NCI-H2171 treated with DMSO at 0.1 percent for 48 hours (cell line): ENCODE measurements at regions not wholly inside any gene's neighbourhood (a gene's known extent, or its start where the extent isn't known, plus 50 kb on each side); places are given as distances from the start of the nearest gene placed in this dataset.

Experiments used
- DNase-seq: peaks from one replicate; lab custom pipeline; 2025; lab: John Stamatoyannopoulos, UW

DNA sequence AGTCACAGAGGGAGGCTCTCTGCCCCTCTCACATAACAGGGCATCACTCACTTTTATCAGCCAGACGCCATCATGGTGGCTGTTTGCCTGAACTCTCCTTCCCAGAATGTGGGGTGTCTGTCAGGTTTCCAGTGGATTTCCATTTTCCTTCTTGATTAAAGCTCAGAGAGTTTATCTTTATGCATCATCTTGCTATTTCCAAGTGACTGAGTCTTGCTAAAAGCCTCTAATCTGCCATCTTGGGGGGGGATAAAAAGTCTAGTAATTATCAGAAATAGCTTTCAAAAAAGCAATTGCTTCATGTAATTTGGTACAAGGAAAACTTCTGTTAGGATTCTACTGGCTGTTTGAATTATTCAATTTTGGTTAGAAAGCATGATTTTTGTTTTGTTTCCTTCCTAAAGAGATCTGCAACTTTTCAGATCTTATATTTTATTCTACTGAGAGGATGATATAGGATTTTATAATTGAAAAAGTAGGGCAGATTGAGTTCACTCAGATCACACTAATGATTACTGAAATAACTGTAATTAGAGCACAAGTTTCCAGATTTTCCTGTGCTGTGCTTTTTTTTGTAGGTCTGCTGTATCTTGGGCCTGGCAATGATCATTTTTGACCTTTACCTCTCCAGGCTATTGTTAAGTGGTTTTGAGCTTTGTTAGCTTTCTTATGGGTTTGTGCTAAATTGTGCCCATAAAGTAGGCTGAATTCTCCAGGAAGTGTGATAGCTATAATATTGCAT, 661.5 kb downstream of the TLE4 start:
- no peak for DNase-seq

DNA sequence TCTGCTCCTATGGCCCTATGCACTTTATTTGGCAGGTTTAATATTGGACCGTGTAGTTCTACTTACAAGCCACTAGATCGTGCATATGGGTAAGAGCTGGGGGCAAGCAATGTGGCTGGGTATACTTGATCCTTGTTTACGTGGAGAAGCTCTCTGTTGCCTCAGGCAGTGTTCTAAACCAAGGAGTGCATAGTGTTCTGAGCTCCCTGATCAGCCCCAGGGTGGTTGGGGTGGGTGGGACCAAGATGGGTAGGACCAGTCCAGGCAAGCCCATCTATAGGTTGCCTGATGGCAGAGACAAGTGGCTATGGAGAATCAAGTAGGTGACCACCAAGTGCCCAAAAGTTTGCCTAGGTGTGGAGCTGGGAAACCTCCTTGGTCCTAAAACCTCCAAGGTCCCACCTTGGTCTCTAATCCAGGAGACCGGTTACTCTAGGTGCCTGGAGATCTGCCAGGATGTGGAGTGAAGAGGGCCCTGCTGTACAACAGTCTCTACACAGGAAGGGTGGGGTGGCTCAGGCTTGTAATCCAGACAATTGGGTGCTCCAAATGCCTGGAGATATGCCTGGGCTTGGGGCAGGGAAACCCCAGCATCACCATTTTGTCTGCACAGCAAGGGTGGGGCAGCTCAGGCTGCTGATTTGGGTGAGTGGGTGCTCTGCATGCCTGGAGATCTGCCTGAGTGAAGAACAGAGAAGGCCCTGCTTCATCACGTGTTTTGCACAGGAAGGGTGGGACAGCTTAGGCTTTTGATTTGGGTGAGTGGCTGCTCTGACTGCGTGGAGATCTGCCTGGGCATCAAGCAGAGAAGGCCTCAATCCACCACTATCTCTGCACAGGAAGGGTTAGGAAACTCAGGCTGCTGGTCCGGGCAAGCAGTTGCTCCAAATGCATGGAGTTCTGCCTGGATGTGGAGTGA, 659.8 kb downstream of the TLE4 start:
- no peak for DNase-seq

DNA sequence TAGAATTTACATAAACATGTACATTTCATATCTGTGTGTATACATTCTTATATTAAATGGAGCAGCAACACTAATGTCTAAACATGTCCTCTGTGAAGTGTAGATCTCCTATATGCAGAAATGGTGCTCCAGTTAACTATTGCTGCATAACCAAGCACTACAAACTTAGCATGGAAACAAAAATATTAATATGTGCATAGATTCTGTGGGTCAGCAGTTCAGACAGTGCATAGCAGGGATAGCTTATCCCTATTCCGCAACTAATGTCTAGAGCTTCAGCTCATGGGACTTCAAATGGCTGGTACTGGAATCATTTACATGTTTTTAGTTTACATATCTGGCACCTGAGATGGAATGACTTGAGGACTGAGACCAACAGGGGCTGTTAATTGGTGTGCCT, 652.1 kb downstream of the TLE4 start:
- DNase-seq = no peak

DNA sequence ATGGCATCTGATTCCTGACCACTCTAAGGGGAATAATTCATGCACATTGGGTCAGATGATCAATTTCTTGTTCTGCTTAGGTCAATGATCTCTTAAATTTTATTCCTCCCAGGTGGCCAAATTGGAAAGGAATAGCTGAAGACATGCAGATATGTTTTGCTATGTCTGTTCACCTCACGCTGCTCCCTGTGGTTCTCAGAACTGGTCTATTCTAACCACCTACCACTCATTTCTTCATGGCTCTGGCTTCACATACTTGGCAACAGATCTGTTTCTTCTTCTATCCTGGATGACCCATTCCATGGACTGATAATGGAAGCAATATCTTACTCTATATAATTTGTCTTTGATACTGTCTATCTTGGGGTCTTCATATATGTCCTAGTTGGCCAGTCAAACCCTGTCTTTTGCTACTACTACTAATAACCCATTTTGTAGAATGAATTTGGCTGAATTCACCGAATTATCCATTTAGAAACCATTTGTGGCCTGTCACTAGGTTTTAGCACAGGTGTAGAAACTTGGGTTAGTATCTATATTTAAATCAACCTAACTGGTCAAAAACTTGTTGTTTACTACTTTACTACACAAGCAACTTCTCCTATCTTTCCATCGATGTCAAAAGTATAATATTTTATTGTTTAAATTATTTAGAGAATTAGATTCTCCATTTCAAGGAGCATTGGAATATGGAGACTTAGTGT, 650.9 kb downstream of the TLE4 start:
- no peak for DNase-seq

DNA sequence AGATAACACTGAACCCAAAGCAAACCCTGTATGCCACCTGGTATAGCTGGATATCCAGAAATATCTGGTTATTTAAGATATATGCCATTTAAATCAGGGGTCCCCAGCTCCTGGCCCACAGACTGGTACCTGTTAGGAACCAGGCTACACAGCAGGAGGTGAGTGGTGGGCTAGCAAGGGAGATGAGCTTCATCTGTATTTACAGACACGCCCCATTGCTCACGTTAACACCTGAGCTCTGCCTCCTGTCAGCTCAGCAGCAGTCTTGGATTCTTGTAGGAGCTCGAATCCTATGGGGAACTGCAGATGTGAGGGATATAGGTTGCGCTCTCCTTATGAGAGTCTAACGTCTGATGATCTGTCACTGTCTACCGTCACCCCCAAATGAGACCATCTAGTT, 646.6 kb downstream of the TLE4 start:
- DNase-seq = peak; percentile 85

DNA sequence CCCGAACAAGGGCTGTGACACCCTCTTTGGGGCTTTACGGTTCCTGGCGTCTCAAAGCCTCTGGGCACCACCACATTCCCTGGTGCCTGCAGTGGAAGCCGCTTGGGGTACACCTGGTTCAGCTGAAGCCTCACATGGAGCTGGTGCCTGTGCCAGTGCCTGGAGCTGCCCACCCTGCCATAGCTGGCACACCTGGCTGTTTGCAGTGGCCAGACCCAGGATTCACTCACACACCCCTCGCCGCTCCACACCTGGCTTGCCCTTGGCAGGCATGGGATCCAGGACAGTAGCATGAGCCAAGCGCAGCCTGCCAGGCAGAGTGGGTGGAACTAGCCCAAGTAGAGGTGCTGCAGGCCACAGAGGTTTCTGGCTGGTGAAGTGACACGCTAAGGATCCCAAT, 641.8 kb downstream of the TLE4 start:
- no peak for DNase-seq

DNA sequence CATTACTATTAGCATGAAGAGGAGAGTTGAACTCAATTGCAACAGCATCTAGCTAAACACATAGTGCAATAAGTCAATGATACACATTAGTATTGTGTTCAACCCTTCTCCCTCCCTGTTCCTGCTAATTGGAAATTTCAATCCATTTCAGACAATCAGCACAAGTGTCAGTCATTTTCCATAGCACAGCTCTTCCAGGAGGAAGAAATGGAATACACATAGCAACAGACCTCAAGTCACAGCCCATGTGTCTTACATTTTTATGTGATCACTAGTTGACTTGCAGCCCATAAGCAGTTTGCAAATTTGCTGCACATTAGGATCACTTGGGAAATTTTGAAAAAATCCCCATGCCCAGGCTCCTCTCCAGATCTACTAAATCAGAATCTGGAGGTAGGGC, 636.9 kb downstream of the TLE4 start:
- no peak for DNase-seq

DNA sequence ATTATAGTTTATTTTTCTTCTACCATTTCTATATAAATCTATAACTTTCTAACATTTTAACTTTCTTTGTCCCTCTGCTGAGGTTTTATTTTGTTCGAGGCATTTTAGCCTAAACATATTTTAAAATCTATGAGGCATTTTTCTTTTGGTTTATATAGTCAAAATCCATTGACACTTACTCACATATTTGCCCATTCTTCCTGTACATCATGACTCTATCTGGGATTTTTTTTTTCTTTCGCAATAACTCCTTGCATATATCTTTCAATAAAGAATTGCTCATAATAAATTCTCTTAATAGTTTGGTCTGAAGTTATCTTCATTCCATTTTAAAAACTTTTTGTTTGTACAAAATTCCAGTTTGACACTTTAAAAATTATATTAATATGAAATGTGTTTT, 632.3 kb downstream of the TLE4 start:
- no peak for DNase-seq

DNA sequence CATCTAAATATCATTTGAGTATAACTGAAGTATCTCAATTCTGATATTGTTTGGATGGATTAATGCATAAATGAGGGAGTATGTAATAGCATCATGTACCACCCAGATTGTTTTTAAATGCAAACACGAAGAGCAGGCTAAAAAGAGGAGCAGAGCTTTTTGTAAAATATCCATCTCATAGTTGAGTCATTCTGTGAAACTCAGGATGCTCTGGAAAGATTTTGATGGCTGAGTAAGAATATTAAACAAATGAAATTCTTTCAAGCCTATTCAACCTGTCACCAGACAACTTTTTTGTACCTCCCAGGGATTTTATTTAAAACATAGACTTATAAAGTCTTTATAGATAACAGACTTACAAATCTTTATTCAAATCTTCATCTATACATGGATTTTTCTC, 625.9 kb downstream of the TLE4 start:
- no peak for DNase-seq

- no peak for DNase-seq
Measured at GRCh38 chr9:80191108-80191507, 619.3 kb downstream of the TLE4 start.

- no peak for DNase-seq
Measured at GRCh38 chr9:80188579-80188978, 616.8 kb downstream of the TLE4 start.

DNA sequence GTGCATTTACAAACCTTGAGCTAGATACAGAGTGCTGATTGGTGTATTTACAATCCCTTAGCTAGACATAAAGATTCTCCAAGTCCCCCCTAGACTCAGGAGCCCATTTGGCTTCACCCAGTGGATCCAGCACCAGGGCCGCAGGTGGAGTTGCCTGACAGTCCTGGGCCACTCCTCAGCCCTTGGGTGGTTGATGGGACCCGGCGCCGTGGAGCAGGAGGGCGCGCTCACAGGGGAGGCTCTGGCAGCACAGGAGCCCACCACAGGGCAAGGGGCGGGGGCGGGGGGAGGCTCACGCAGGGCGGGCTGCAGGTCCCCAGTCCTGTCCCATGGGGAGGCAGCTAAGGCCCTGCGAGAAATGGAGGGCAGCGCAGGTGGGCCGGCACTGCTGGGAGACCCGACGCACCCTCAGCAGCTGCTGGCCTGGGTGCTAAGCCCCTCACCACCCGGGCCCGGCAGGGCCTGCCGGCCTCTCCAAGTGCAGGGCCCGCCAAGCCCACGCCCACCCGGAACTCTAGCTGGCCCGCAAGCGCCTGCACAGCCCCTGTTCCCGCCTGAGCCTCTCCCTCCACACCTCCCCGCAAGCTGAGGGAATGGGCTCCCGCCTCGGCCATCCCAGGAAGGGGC, 613.5 kb downstream of the TLE4 start:
- DNase-seq = no peak

- no peak for DNase-seq
Measured at GRCh38 chr9:80177949-80178480, 606.2 kb downstream of the TLE4 start.

DNA sequence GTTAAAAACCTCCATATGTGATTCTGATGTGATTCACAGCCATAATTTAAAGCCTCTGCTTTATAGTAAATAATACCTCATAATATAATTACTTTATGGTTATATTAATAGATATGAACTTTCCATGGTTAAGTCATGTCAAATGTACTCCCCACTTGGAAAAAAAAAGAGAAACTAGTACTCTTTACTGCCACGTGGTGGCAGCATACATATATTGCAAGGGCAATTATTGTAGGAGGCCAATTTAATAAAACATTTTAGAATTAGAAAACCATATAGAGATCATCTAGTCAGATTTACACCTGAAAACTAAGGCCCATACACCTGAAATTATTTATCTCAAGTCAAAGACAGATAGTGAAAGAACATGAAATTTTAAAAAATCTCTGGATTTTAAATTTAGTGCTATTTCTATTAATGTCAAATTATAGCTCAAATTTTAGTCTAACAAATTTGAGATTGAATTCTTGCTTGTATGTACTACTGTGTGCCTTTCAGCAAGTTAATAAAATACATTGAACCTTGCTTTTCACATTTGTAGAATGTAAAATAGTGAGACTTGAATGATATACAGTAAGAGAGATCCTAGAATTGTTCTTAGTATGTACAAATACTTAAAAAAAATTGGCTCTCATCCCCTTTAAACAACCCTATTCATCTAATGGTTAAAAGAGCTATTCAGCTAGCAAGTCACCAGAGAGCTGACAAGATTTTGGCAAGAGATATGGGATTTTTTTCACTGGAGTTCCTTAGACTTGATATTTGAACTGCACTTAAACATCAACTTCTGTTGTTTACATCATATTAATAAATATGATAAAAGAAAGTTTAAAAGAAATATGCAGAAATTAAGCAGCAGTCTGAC, 603.8 kb downstream of the TLE4 start:
- peak; percentile 56 for DNase-seq

- no peak for DNase-seq
Measured at GRCh38 chr9:80163889-80164288, 592.1 kb downstream of the TLE4 start.

DNA sequence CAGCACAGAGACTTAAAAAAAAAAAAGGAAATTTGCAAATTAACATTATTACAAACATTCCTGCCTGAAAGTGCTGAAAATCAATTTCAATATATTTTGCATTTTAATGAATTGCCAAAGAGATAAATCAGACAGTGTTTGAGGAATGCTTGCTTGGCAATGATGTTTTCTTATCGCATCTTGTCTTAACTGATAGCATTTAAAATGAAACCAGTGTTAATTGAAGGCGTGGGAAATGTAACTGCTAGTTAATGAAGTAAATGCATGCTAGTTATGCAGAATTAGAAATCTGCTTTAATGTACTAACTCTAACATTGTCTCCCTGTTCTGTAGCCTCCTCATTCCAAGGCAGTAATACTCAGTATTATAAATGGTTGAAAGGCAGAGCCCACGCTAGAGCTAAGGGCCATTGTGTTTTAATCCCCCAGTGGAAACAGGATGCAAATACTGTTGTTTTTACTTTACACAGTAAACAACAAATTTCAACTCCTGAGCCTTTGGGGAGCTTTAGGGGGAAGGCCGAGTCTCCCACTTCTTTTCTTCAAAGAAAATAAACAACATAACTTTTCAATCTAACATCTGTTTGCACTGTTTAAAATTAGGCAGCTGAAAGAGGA, 586.9 kb downstream of the TLE4 start:
- DNase-seq = no peak

DNA sequence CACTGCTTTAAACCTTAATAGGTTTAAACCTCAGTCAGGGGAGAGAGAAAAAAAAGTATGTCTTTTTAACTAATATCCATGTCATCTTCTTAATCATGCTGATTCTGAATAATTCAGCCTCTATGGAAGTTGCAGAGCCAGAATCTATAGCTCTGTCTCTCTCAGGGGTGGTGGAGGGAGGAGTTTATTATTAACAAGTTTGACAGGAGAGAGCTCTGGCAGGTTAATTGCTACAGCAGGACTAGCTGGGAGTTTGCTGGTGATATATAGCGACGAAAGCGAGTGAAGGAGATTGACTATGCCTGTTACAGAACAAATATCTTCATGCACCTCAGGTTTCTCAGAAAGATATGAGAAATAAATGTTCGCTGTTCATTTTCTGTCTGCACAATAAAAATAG, 586.4 kb downstream of the TLE4 start:
- DNase-seq = peak; percentile 11

DNA sequence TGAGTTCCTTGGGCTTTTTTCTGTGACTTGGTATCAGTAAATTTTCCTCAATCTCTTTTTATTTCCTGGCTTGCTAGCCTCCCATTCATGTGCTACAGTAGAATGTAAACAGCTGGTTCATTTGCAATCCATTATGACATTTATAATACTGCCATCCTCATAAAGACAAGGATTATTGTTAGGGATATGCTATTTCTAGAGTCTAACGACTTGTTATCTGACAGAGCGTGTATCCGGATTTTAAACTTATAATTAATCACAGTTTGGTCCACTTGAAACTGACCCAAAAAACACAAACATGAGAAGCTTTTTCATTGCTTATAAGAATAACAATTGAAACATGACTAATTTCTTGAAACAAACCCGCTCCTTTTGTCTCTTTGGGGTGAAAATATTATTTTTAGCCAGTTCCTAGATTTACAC, 585.8 kb downstream of the TLE4 start:
- peak; percentile 16 for DNase-seq

DNA sequence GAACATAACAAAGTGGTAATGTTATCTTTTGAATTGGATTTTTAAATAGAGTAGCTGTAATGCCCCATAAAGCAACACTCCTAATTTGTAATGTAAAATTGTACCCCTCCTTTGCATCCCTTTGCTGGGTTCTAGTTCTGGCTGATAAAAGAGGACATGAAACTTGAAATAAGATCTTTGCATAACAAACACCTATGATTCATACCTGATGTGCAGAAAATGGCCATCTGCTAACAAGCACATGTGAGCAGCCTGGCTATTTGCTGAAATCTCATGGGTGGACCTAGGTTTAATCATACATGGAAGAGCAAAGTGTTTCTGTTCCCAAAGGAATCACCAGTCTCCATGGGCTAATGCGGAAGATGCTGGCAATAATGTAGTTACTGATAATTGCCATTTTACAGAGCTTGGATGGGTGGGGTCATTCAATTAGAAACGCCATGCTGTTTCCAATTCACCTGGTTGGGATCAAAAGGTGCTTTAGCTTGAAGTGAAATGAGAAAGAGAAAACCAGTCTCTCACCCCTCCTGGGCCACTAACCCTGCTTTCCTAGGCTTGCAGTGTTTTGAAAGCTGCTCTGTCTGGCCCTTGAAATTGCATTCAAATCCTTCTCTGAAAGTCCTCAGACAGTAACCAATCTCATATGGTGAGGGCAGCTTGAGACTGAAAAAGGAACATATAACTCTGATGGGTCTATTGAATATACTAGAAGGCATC, 585.1 kb downstream of the TLE4 start:
- DNase-seq = peak; percentile 93

- DNase-seq = no peak
Measured at GRCh38 chr9:80156262-80156661, 584.5 kb downstream of the TLE4 start.
